NCI-H1930 (cell line): ENCODE measurements at regions not wholly inside any gene's neighbourhood (a gene's known extent, or its start where the extent isn't known, plus 50 kb on each side); places are given as distances from the start of the nearest gene placed in this dataset.
"Not testable (repeated sequence)": the region's sequence is repeated elsewhere in the genome, so short reads cannot be mapped to it uniquely, and the experiment has no call there.

ENCODE experiments used
- DNase-seq, 2 experiments: peaks; one replicate each; lab custom pipeline; 2025; lab: John Stamatoyannopoulos, UW

DNA sequence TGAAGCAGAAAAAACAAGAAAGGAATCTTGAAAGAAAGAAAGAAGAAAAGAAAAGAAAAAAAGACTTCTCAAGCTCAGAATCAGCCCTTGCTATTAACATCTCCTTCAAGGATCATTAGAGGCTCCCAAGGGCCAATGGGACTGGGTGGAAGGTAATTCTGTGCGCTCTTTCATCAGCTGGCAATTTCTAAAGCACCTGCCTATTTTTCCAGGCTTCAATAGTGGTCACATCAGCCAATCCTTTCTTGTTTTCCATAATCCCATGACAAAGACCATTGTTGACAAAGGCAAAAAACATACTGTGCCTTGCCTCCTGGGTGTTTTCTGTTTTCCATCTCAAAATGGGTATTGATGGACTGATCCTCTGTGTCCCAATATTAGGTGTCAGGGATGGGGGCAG is 88.2 kb upstream of the TSC22D1 start:
- peak in 1 of 2 experiments; percentile 65 for DNase-seq

- DNase-seq: no peak
Measured at GRCh38 chr13:44662515-44662914, 86.4 kb upstream of the TSC22D1 start.

DNA sequence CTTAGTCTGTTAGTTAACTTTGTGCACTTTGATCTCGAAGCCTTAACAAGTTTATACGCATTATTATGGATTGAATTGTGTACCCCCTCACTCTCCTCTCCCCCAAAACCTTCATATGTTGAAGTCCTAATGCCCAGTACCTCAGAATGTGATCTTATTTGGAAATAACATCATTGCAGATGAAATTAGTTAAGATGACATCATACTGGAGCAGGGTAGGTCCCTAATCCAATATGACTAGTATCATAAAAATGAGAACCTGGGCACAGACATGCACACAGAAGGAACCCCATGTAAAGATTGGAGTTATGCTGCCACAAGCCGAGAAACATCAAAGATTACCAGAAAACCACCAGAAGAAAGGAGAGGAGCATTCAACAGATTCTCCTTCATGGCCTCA is 85.8 kb upstream of the TSC22D1 start:
- no peak for DNase-seq

- no peak for DNase-seq
Measured at GRCh38 chr13:44660050-44660449, 83.9 kb upstream of the TSC22D1 start.

DNA sequence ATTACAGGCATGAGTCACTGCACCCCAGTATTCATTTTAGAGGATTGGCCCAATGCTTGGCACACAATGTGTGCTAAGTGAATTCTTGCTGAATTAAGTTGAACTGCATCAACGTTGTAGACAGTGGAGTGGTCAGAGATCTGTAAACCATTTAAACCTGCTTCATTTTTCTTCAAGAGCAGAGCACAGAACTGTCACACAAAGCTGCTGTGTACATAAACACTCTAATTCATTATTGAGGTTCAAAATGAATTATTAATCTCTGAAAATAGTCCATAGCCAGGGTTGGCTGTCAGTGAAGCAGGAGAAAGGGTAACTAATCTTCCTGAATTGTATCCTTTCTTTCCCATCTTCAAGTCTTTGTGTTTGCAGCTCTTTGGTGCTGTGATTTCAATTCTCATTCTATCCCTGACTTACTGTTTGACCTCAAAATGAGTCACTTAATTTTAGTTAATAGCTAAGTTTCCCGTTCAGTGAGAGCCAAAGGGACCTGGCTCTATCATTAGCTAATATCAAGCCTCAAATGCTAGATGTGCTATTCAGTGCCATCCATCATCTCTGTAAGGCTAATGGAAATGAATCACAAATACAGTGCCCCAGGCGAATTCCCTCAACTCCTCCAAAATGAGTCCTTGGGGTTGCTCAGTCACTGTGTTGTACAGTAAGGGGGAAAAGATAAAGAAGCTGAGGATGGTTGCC is 77.0 kb upstream of the TSC22D1 start:
- no peak for DNase-seq

DNA sequence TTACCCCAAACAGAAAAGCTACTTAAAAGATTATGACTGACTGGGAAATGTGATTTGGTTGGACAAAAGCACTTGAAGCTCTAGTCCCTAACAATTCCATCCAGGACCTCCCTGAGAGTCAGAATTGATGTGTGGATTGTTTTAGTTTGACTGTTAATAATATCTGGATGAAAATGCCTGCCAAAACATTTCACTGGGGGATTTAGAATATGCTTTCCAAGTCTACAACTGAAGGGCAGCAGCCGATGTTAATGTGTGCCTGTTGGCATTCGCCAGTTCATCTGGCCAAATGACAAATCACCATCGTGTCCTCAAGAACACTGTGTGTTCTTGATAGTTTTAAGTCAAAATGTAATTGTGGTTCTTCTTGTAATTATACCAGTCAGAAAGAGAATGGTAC is 76.0 kb upstream of the TSC22D1 start:
- no peak for DNase-seq

- DNase-seq: no peak
Measured at GRCh38 chr13:44651724-44652123, 75.6 kb upstream of the TSC22D1 start.

GRCh38 chr13:44651209-44651608 is 75.1 kb upstream of the TSC22D1 start:
- no peak for DNase-seq

- DNase-seq: no peak
Measured at GRCh38 chr13:44649834-44650233, 73.7 kb upstream of the TSC22D1 start.

DNA sequence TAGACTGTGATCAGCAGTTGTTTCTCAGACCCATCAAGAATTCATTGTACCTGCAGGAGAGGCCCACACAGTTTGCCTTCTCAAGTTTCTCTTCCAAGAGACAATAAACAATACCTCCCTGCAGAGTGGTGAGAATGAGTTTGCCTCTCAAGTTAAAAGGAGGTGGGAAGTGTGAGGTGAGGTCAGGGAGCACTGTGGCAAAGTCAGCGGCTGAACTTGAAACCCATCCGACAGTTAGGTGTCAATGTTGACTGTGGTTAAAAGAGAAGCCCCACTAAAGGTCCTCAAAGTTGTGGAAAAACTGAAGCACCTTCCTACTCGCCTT is 72.9 kb upstream of the TSC22D1 start:
- no peak for DNase-seq

DNA sequence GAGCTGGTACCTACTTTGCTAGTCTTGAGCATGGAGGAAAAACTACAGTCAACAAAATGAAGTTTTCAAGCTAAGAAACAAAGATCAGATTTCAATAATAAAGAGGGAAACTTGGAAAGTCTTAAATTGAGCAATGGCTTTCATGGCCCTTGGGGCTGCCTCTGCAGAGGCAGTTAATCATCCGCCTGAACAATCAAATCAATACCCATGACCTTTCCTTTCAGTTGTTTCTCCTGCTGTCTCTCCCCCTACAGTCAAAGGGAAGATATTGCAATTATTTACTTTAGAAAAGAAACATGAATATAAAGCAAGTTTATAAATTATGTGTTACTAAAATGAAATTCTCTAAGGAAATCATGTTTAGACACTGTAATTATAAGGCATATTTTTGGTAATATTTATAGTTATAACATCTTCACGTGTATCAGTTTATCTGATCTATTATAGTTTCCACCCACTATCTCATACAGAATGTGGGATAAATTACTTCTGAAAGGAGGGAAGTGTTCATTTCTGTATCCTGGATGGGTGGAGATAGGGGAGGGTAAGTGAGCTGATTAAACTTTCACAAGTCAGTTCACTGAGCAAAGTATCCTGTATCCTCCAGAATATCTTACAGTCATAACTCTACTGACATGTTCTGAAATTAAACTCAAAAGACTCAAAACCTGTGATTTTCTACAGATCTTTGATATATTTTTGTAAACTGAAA is 72.4 kb upstream of the TSC22D1 start:
- DNase-seq: no peak

DNA sequence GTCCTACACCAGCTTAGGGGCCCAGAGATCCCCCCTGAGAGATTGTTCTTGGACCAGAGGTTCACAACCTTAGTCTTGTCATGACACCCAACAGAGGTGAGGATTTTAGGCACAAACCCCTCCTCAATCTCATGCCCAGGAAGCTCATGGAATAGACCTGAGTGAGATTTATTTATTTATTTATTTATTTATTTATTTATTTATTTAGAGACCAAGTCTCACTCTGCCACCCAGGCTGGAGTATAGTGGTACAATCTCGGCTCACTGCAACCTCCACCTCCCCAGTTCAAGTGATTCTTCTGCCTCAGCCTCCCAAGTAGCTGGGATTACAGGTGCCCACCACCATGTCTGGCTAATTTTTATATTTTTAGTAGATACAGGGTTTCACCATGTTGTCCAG is 71.4 kb upstream of the TSC22D1 start:
- not testable (repeated sequence) for DNase-seq

DNA sequence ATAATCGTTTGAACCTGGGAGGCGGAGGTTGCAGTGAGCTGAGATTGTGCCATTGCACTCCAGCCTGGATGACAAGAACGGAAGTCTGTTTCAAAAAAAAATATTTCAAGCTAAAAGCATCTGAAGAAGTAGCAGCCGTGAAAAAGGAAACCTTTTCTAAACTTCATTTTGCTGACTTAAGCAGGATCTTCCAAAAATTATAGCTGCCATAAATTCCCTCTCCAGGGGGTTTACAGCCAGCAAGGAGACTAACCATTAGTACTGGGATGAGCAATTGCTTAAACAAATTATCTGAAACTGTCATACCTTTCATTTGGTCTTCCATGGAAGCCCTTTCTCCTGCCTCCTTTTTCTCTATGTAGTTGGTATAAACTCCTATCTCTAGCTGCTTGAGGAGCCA is 69.9 kb upstream of the TSC22D1 start:
- DNase-seq: no peak

GRCh38 chr13:44643256-44643655 is 67.1 kb upstream of the TSC22D1 start:
- no peak for DNase-seq

DNA sequence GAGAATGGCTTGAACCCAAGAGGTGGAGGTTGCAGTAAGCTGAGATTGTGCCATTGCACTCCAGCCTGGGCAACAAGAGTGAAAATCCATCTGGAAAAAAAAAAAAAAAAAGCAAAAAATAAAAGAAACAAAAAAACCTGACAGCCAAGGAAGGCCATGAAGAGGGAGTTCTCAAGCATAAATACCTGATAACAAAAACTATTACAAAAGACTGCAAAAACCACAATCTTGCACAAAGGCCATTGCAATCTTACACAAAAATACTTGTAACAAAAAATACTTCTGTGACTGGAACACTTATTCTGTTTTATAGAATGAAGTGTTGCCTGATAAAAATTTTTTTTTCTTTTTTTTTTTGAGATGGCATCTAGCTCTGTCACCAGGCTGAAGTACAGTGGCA is 61.5 kb upstream of the TSC22D1 start:
- no peak for DNase-seq

DNA sequence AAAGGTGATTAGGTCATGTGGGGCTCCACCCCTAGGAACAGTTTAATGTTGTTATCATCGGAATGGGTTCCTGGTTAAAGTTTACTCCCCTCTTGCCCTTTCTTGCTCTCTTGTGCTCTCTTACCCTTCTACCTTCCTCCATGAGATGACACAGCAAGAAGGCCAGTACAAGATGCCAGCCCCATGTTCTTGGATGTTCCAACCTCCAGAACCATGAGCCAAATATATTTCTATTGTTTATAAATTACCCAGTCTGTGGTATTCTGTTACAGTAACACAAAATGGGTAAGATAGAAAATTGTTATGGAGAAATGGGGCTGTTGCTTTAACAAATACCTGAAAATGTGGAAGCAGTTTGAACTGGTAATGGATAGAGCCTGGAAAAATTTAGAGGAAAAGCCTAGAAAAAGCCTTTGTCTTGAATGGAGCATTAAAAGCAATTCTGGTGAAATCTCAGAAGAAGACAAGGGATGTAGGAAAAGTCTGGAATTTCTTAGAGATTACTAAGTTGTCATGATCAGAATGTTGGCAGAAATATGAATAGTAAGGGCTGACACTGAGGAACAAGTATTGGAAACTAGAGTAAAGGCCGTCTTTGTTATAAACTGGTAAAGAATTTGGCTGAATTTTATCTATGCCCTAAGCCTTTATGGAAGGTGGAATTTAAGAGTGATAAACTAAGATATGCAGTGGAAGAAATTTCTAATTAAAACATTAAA is 53.5 kb upstream of the TSC22D1 start:
- no peak for DNase-seq

GRCh38 chr13:44628826-44629225 is 52.7 kb upstream of the TSC22D1 start:
- not testable (repeated sequence) for DNase-seq

DNA sequence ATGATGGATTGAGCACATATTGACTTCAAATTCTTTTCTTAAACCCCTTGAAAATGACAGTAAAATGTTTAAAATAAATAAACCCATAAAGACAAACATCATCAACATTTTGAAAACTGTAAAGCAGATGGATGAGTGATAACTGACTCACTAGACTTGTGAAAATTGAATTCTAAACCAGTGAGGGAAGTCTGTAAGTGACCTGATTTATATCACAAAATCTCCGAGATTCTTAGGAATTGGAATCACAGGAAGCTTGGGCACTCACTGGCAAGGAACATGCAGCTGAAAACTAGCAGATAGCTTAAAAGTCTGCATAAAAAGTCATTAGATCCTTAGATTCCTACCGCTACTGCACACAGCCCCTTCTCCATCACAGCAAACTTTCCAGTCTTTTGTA is 51.3 kb upstream of the TSC22D1 start:
- no peak for DNase-seq

DNA sequence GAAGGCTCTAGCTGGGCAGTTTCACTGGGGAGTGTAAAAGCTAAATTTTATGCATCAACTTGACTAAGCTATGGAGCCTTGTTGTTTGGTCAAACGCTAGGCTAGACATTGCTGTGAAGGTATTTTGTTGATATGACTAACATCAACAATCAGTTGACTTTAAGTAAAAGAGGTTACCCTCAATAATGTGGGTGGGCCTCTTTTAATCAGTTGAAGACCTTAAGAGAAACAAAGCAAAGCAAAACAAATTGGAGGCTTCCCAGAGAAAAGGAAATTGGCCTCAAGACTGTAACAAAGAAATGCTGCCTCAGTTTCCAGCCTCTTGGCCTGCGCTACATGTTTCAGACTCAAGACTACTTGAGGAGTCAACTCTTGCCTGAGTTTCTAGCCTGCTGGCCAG is 50.0 kb upstream of the TSC22D1 start:
- DNase-seq: no peak
